ENCODE measurements at regions not wholly inside any gene's neighbourhood (a gene's known extent, or its start where the extent isn't known, plus 50 kb on each side); places are given as distances from the start of the nearest gene placed in this dataset.
"Not testable (repeated sequence)": the region's sequence is repeated elsewhere in the genome, so short reads cannot be mapped to it uniquely, and the experiment has no call there.

GRCh38 chr5:138695781-138696180, 57.4 kb upstream of the CTNNA1 start:
- no peak for TF ChIP-seq CTCF (conservative IDR thresholded peaks at IDR 0.05)
- H3K27ac ChIP-seq = no peak overlapping the region

GRCh38 chr5:138694146-138694545, 59.1 kb upstream of the CTNNA1 start:
- H3K27ac ChIP-seq = no peak overlapping the region
- TF ChIP-seq CTCF (conservative IDR thresholded peaks at IDR 0.05) = no peak

- no peak for TF ChIP-seq CTCF (conservative IDR thresholded peaks at IDR 0.05)
Observed at GRCh38 chr5:138692370-138692769, 60.9 kb upstream of the CTNNA1 start.

GRCh38 chr5:138686668-138687067, 66.6 kb upstream of the CTNNA1 start:
- H3K27ac ChIP-seq = no peak overlapping the region

More at GRCh38 chr5:138692370-138692769, 60.9 kb upstream of the CTNNA1 start:
- no peak overlapping the region for H3K27ac ChIP-seq

GRCh38 chr5:138685193-138685745, 68.0 kb upstream of the CTNNA1 start:
- no peak for TF ChIP-seq CTCF (conservative IDR thresholded peaks at IDR 0.05)
- no peak overlapping the region for H3K27ac ChIP-seq

More at GRCh38 chr5:138686668-138687067, 66.6 kb upstream of the CTNNA1 start:
- TF ChIP-seq CTCF (conservative IDR thresholded peaks at IDR 0.05) = no peak

GRCh38 chr5:138682462-138682861, 70.8 kb upstream of the CTNNA1 start:
- not testable (repeated sequence) for H3K27ac ChIP-seq

- not testable (repeated sequence) for H3K27ac ChIP-seq
Observed at GRCh38 chr5:138678826-138679225, 74.4 kb upstream of the CTNNA1 start.

GRCh38 chr5:138677782-138678181, 75.4 kb upstream of the CTNNA1 start:
- TF ChIP-seq CTCF (conservative IDR thresholded peaks at IDR 0.05) = no peak
- H3K27ac ChIP-seq = no peak overlapping the region

All from VCaP (cell line).